Neural crest cell (in vitro differentiated cells): ENCODE measurements at regions not wholly inside any gene's neighbourhood (a gene's known extent, or its start where the extent isn't known, plus 50 kb on each side); places are given as distances from the start of the nearest gene placed in this dataset.

Experiments
- DNase-seq: peaks from one replicate; pipeline ENCODE4 v3.0.0; 2021; ENCODE audit warnings: low read depth, mixed read lengths, low spot score
- H3K27ac Mint-ChIP-seq: one replicate; pipeline ENCODE4 v1.8.0; 2021; ENCODE audit warnings: mild to moderate bottlenecking, mixed read lengths; ENCODE audit not compliant: unreplicated experiment
- H3K27me3 Mint-ChIP-seq: 2 replicates; pipeline ENCODE4 v1.8.0; 2021; ENCODE audit warnings: low read depth, mild to moderate bottlenecking, mixed read lengths
- H3K36me3 Mint-ChIP-seq: 2 replicates; pipeline ENCODE4 v1.8.0; 2021; ENCODE audit warnings: low read depth, mild to moderate bottlenecking, mixed read lengths
- H3K4me1 Mint-ChIP-seq: 2 replicates; pipeline ENCODE4 v1.8.0; 2021; ENCODE audit warnings: mixed read lengths
- H3K4me3 Mint-ChIP-seq: one replicate; pipeline ENCODE4 v1.8.0; 2021; ENCODE audit warnings: mild to moderate bottlenecking, mixed read lengths
- H3K9me3 Mint-ChIP-seq: 2 replicates; pipeline ENCODE4 v1.8.0; 2021; ENCODE audit warnings: mixed read lengths
- TF ChIP-seq, protein P1 (sequence below): fragments of 200-600 bp; sonication (generic); conservative IDR thresholded peaks from 2 replicates; pipeline ENCODE4 v1.5.0; 2021; ENCODE audit warnings: antibody characterized with exemption, mild to moderate bottlenecking

- no peak overlapping the region for H3K27ac Mint-ChIP-seq
- H3K4me1 Mint-ChIP-seq, result no peaks in the 10 kb centered on the region
- no peaks in the 10 kb centered on the region for H3K9me3 Mint-ChIP-seq
- H3K4me3 Mint-ChIP-seq, result no peak overlapping the region
- peaks cover 23% of the 10 kb centered on the region for H3K27me3 Mint-ChIP-seq
- DNase-seq, result no peak
- TF ChIP-seq, protein P1, sequence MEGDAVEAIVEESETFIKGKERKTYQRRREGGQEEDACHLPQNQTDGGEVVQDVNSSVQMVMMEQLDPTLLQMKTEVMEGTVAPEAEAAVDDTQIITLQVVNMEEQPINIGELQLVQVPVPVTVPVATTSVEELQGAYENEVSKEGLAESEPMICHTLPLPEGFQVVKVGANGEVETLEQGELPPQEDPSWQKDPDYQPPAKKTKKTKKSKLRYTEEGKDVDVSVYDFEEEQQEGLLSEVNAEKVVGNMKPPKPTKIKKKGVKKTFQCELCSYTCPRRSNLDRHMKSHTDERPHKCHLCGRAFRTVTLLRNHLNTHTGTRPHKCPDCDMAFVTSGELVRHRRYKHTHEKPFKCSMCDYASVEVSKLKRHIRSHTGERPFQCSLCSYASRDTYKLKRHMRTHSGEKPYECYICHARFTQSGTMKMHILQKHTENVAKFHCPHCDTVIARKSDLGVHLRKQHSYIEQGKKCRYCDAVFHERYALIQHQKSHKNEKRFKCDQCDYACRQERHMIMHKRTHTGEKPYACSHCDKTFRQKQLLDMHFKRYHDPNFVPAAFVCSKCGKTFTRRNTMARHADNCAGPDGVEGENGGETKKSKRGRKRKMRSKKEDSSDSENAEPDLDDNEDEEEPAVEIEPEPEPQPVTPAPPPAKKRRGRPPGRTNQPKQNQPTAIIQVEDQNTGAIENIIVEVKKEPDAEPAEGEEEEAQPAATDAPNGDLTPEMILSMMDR, result no peak
- H3K36me3 Mint-ChIP-seq, result no peaks in the 10 kb centered on the region
Measured at GRCh38 chr11:27837895-27838563, 137.8 kb upstream of the BDNF start.

GRCh38 chr11:27830206-27830605, 130.0 kb upstream of the BDNF start:
- no peaks in the 10 kb centered on the region for H3K36me3 Mint-ChIP-seq
- no peak overlapping the region for H3K4me3 Mint-ChIP-seq

DNA sequence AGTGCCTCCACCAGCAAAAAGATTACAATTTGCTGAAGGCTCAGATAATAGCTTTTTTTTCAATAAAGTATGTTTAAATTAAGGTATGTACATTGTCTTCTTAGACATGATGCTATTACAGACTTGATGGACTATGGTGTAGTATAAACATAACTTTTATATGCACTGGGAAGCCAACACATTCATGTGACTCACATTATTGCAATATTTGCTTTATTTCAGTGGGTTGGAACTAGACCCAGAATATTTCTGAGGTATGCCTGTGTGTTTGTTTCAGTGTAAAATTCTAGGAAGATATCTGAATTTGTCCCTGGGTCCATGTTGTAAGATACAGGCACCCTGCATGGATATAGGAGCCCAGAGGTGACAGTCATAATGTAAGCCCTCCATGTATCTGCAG, 120.0 kb upstream of the BDNF start:
- H3K27me3 Mint-ChIP-seq, result peaks cover 6% of the 10 kb centered on the region
- no peak overlapping the region for H3K4me3 Mint-ChIP-seq
- no peaks in the 10 kb centered on the region for H3K36me3 Mint-ChIP-seq
- TF ChIP-seq, protein P1, result no peak
- no peaks in the 10 kb centered on the region for H3K9me3 Mint-ChIP-seq
- no peak for DNase-seq
- H3K4me1 Mint-ChIP-seq, result no peaks in the 10 kb centered on the region
- H3K27ac Mint-ChIP-seq, result no peak overlapping the region

More at GRCh38 chr11:27830206-27830605, 130.0 kb upstream of the BDNF start:
- no peaks in the 10 kb centered on the region for H3K4me1 Mint-ChIP-seq
- H3K9me3 Mint-ChIP-seq, result peaks cover 5% of the 10 kb centered on the region
- TF ChIP-seq, protein P1, result no peak
- H3K27ac Mint-ChIP-seq, result no peak overlapping the region
- H3K27me3 Mint-ChIP-seq, result peaks cover 12% of the 10 kb centered on the region
- DNase-seq, result no peak

- Mint-ChIP-seq H3K4me3 (no peak overlapping the region), H3K27me3 (peaks cover 13% of the 10 kb centered on the region), H3K36me3 (no peaks in the 10 kb centered on the region)
Measured at GRCh38 chr11:27816197-27816596, 115.9 kb upstream of the BDNF start.

GRCh38 chr11:27812341-27812740, 112.1 kb upstream of the BDNF start:
- TF ChIP-seq, protein P1, result no peak
- H3K4me1 Mint-ChIP-seq, result no peaks in the 10 kb centered on the region
- H3K27me3 Mint-ChIP-seq, result peaks cover 7% of the 10 kb centered on the region
- DNase-seq, result no peak
- H3K27ac Mint-ChIP-seq, result no peak overlapping the region
- H3K36me3 Mint-ChIP-seq, result no peaks in the 10 kb centered on the region
- H3K9me3 Mint-ChIP-seq, result no peaks in the 10 kb centered on the region
- H3K4me3 Mint-ChIP-seq, result no peak overlapping the region

More at GRCh38 chr11:27816197-27816596, 115.9 kb upstream of the BDNF start:
- H3K4me1 Mint-ChIP-seq, result no peaks in the 10 kb centered on the region
- TF ChIP-seq, protein P1, result no peak
- no peak for DNase-seq
- no peaks in the 10 kb centered on the region for H3K9me3 Mint-ChIP-seq
- no peak overlapping the region for H3K27ac Mint-ChIP-seq
